ENCODE measurements at regions not wholly inside any gene's neighbourhood (a gene's known extent, or its start where the extent isn't known, plus 50 kb on each side); places are given as distances from the start of the nearest gene placed in this dataset.

- Histone ChIP-seq H3K4me3 (no peak overlapping the region), H3K36me3 (replicated peaks; ENCODE audit: insufficient read depth, low read depth) (no peaks in the 10 kb centered on the region), H2AFZ (no peak overlapping the region), H3K9me2 (replicated peaks; ENCODE audit: insufficient read depth) (no peaks in the 10 kb centered on the region), H4K20me1 (ENCODE audit: insufficient read depth, poor library complexity, severe bottlenecking) (no peaks in the 10 kb centered on the region), H3K27me3 (no peaks in the 10 kb centered on the region), H3K4me1 (ENCODE audit: insufficient read depth) (no peaks in the 10 kb centered on the region), H3K9me3 (ENCODE audit: low read depth) (no peaks in the 10 kb centered on the region), H3K4me2 (no peak overlapping the region), H3K79me2 (no peaks in the 10 kb centered on the region), H3K27ac (no peak overlapping the region)
- DNase-seq (ENCODE audit: low spot score) = no peak
- 87% methylated on average over 5 of the region's 5 CpGs for WGBS (ENCODE audit: low lambda C conversion rate, missing lambda C conversion rate)
- TF ChIP-seq CTCF (IDR thresholded peaks at IDR 0.05; ENCODE audit: poor library complexity) (no peak), EZH2phosphoT487 (IDR thresholded peaks at IDR 0.05; ENCODE audit: low read depth, severe bottlenecking, unreplicated experiment) (no peak), EZH2 (IDR thresholded peaks at IDR 0.05; ENCODE audit: borderline replicate concordance) (no peak)
Observed at GRCh38 chr16:52077607-52078006, 469.3 kb downstream of the TOX3 start.

- WGBS (ENCODE audit: low lambda C conversion rate, missing lambda C conversion rate) = 82% methylated on average over 3 of the region's 3 CpGs
- Histone ChIP-seq H3K4me2 (no peak overlapping the region), H3K79me2 (no peaks in the 10 kb centered on the region), H3K4me3 (no peak overlapping the region), H3K36me3 (replicated peaks; ENCODE audit: insufficient read depth, low read depth) (no peaks in the 10 kb centered on the region), H4K20me1 (ENCODE audit: insufficient read depth, poor library complexity, severe bottlenecking) (no peaks in the 10 kb centered on the region), H3K9me2 (replicated peaks; ENCODE audit: insufficient read depth) (no peaks in the 10 kb centered on the region), H3K4me1 (ENCODE audit: insufficient read depth) (no peaks in the 10 kb centered on the region), H3K27ac (no peak overlapping the region), H2AFZ (no peak overlapping the region), H3K27me3 (no peaks in the 10 kb centered on the region), H3K9me3 (ENCODE audit: low read depth) (no peaks in the 10 kb centered on the region)
- no peak for TF ChIP-seq EZH2 (IDR thresholded peaks at IDR 0.05; ENCODE audit: borderline replicate concordance)
- TF ChIP-seq EZH2phosphoT487 (IDR thresholded peaks at IDR 0.05; ENCODE audit: low read depth, severe bottlenecking, unreplicated experiment) = no peak
- no peak for TF ChIP-seq CTCF (IDR thresholded peaks at IDR 0.05; ENCODE audit: poor library complexity)
- no peak for DNase-seq (ENCODE audit: low spot score)
Observed at GRCh38 chr16:52076801-52077201, 470.1 kb downstream of the TOX3 start.

GRCh38 chr16:52076332-52076731 is 470.6 kb downstream of the TOX3 start:
- no peak for DNase-seq (ENCODE audit: low spot score)
- TF ChIP-seq EZH2phosphoT487 (IDR thresholded peaks at IDR 0.05; ENCODE audit: low read depth, severe bottlenecking, unreplicated experiment) (no peak), CTCF (IDR thresholded peaks at IDR 0.05; ENCODE audit: poor library complexity) (no peak), EZH2 (IDR thresholded peaks at IDR 0.05; ENCODE audit: borderline replicate concordance) (no peak)
- Histone ChIP-seq H3K9me2 (replicated peaks; ENCODE audit: insufficient read depth) (no peaks in the 10 kb centered on the region), H3K4me1 (ENCODE audit: insufficient read depth) (no peaks in the 10 kb centered on the region), H3K27me3 (no peaks in the 10 kb centered on the region), H3K27ac (no peak overlapping the region), H3K9me3 (ENCODE audit: low read depth) (no peaks in the 10 kb centered on the region), H4K20me1 (ENCODE audit: insufficient read depth, poor library complexity, severe bottlenecking) (no peaks in the 10 kb centered on the region), H2AFZ (no peak overlapping the region), H3K79me2 (no peaks in the 10 kb centered on the region), H3K4me3 (no peak overlapping the region), H3K36me3 (replicated peaks; ENCODE audit: insufficient read depth, low read depth) (no peaks in the 10 kb centered on the region), H3K4me2 (no peak overlapping the region)
- 93% methylated on average over 6 of the region's 6 CpGs for WGBS (ENCODE audit: low lambda C conversion rate, missing lambda C conversion rate)

- WGBS (ENCODE audit: low lambda C conversion rate, missing lambda C conversion rate) = 84% methylated on average over 3 of the region's 3 CpGs
Observed at GRCh38 chr16:52074133-52074532, 472.8 kb downstream of the TOX3 start.

More at GRCh38 chr16:52074133-52074532, 472.8 kb downstream of the TOX3 start:
- no peak for DNase-seq (ENCODE audit: low spot score)
- no peaks in the 10 kb centered on the region for H3K36me3 ChIP-seq (replicated peaks; ENCODE audit: insufficient read depth, low read depth)
- no peaks in the 10 kb centered on the region for H3K9me2 ChIP-seq (replicated peaks; ENCODE audit: insufficient read depth)
- H3K27me3 ChIP-seq = no peaks in the 10 kb centered on the region
- H3K4me2 ChIP-seq = no peak overlapping the region
- H3K79me2 ChIP-seq = no peaks in the 10 kb centered on the region
- no peaks in the 10 kb centered on the region for H3K4me1 ChIP-seq (ENCODE audit: insufficient read depth)
- no peak overlapping the region for H3K27ac ChIP-seq
- H2AFZ ChIP-seq = no peak overlapping the region
- TF ChIP-seq EZH2 (IDR thresholded peaks at IDR 0.05; ENCODE audit: borderline replicate concordance) (no peak), EZH2phosphoT487 (IDR thresholded peaks at IDR 0.05; ENCODE audit: low read depth, severe bottlenecking, unreplicated experiment) (no peak), CTCF (IDR thresholded peaks at IDR 0.05; ENCODE audit: poor library complexity) (no peak)
- H3K9me3 ChIP-seq (ENCODE audit: low read depth) = no peaks in the 10 kb centered on the region
- no peaks in the 10 kb centered on the region for H4K20me1 ChIP-seq (ENCODE audit: insufficient read depth, poor library complexity, severe bottlenecking)
- H3K4me3 ChIP-seq = no peak overlapping the region
